Stimulated activated CD4-positive, alpha-beta T cell treated with anti-CD3 and anti-CD28 coated beads, TNF-alpha, amount 100 ng/mL, for 1 hour (primary cell): ENCODE measurements at regions not wholly inside any gene's neighbourhood (a gene's known extent, or its start where the extent isn't known, plus 50 kb on each side); places are given as distances from the start of the nearest gene placed in this dataset.

Experiments used
- DNase-seq, 3 donors: peaks; one replicate each; pipeline ENCODE4 v3.0.0-alpha.2; 2020; ENCODE audit warnings: low read depth in 3 of 3, low spot score in 1 of 3

- no peak for DNase-seq
Measured at GRCh38 chr4:11620861-11621260, 192.2 kb upstream of the HS3ST1 start.

DNA sequence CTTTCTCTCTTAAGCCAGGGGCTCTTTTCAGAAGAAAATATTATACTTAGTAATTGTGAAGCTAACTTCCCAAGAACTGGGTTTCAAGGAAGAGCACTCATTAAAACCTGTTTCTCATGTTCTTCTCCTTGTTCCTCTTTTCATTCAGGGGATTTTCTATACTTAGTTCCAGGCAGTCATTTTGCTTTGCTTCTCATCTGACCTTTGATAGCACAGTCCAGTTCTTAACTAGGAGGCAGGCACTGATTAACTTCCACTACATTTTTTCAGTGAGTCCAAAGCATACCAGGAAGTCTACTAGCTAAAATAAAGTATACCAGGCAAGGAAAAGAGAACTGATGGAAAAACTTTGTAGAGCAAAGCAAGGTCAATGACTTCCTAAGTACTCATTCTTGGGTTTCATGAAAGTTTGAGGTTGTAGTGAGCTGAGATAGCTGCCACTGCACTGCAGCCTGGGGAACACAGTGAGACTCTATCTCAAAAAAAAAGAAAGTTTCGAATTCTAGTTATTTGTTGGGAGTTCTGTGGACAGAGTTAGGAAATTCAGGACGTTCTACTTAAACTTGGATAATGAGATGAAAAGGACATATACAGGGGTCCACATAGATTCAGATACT is 190.1 kb upstream of the HS3ST1 start:
- no peak for DNase-seq

DNA sequence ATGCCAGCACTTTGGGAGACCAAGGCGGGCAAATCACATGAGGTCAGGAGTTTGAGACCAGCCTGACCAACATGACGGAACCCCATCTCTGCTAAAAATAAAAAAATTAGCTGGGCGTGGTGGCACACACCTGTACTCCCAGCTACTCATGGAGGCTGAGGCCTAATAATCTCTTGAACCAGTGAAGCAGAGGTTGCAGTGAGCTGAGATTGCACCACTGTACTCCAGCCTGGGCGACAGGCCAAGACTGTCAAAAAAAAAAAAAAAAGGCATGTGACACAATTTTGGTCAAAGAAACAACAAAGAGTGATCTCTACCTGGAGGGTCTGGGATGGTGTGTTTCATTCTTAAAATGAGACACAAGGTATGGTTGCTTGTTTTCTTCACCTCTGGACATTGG is 188.2 kb upstream of the HS3ST1 start:
- DNase-seq, result no peak

- no peak for DNase-seq
Measured at GRCh38 chr4:11615601-11616000, 186.9 kb upstream of the HS3ST1 start.

DNA sequence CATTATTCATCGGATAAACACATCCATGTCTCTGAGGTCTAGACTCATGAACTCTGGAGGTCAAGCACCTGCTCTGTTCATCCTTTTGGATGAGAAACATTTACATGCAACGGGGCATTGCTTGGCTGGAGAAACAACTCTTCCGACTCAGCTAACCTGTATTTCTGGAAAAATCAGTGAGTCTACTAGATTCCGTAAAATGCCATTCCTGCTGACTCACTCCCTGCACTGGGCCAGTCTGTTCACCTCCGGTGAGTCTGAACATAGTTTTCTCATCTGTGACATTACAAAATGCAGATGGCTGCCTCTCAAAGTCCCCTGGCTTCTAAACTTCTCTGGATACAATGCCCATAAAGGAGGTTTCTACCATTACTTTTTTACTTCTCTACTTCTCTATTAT is 185.7 kb upstream of the HS3ST1 start:
- no peak for DNase-seq

GRCh38 chr4:11611868-11612267 is 183.2 kb upstream of the HS3ST1 start:
- no peak for DNase-seq

DNA sequence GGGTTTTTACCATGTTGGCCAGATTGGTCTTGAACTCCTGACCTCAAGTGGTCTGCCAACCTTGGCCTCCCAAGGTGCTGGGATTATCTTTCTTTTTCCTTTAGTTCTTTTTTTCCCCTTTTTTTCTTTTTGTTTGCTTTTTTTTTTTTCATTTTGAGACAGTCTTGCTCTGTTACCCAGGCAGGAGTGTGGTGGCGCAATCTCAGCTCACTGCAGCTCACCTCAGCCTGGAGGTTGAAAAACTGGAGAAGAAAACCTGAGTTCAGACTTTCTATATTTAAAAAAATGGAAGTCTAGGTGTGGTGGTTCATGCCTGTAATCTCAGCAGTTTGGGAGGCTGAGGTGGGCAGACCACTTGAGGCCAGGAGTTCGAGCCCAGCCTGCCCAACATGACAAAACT is 181.1 kb upstream of the HS3ST1 start:
- no peak for DNase-seq

DNA sequence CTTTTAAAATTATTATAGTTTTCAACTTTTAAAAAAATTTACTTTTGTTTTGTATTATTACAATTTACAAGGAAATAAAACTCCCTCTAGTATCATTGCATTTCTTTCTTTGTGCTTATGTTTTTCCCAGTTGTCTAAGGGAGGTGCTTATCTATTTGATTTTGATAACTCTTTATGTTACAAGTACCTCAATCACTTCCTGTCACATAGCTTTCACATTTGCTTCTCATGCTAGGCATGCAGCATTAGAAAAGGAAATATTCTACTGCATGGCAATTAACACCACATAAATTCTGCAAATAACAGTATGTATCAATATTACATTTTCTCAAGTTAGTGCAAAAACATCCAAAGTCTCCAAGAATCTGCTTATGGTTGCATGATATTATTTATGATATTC is 180.3 kb upstream of the HS3ST1 start:
- DNase-seq, result no peak

GRCh38 chr4:11606078-11606477 is 177.4 kb upstream of the HS3ST1 start:
- no peak for DNase-seq

DNA sequence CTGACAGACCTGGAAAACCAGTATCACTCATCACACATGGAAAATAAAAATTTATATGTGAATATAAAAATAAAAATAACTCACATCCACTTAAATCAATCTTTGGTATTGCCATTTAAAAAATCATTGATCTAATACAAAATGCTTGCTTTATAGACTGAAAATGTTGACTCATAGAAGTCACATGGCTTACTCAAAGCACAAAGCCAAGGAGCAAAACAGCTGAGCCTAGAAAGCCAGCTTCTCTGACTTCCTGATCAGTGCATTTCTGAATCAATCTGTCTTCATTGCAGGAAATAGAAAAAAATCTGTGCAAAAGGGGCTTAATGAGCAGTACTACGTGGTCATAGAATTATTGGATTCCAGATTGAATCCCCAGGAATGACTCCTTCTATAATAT is 176.9 kb upstream of the HS3ST1 start:
- no peak for DNase-seq

DNA sequence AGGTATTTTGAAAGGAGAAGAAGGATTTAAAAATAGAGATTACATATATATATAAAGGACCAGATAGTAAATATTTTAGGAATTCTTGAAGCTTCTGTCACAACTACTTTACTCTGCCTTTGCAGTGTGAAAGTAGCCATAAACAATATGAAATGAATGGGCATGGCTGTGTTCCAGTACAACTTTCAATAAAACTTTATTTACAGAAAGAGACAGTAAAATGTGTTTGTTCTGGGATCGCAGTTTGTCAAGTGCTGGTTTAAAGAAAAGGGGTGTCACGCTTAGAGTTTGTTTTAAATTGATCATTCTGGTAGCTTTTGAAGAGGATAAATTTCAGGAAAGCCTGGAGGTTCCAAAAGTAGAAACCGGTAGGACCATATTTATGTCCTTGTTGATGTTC is 176.1 kb upstream of the HS3ST1 start:
- DNase-seq, result no peak

- no peak for DNase-seq
Measured at GRCh38 chr4:11603591-11604194, 175.0 kb upstream of the HS3ST1 start.

- DNase-seq, result no peak
Measured at GRCh38 chr4:11602606-11603340, 174.1 kb upstream of the HS3ST1 start.

DNA sequence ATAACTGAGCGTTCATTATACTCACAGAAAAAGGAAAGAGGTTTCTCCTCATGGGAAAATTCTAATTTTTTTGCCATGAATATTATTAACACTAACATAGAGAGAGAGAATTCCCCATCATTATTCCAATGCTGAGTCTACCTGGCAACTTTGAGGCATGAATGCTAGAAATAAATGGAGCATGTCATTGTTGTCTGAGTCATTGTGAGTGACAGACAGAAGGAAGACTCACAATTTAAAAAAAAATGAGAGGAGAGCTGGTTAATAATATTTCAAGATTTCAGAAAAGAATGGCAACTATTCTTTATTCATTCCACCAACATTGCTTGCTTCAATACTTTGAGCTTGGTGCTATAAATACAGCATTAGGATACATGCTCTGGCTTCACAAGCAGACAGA is 170.4 kb upstream of the HS3ST1 start:
- DNase-seq, result no peak

- no peak for DNase-seq
Measured at GRCh38 chr4:11598591-11598990, 169.9 kb upstream of the HS3ST1 start.

GRCh38 chr4:11597506-11597905 is 168.8 kb upstream of the HS3ST1 start:
- no peak for DNase-seq

DNA sequence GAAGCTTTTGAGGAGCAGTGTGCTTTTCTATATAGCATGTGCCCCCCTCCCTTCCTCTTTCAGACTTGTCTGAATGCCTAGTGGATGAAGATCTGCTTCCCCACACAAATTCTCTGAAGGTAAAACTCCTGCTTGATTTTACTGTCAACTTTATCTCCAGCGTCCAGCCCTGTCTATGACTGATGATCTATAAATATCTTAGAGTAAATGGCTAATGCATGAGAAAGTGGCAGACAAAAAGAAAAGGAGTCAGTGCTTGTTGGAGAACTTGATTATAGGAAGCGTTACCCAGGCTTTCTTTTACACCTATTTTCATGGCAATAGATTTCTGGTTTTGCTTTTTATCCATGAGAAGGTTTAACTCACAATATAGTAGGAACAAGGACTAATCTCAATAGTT is 168.3 kb upstream of the HS3ST1 start:
- no peak for DNase-seq

- DNase-seq, result no peak
Measured at GRCh38 chr4:11593576-11594116, 165.0 kb upstream of the HS3ST1 start.

- DNase-seq, result no peak
Measured at GRCh38 chr4:11592276-11592675, 163.6 kb upstream of the HS3ST1 start.

DNA sequence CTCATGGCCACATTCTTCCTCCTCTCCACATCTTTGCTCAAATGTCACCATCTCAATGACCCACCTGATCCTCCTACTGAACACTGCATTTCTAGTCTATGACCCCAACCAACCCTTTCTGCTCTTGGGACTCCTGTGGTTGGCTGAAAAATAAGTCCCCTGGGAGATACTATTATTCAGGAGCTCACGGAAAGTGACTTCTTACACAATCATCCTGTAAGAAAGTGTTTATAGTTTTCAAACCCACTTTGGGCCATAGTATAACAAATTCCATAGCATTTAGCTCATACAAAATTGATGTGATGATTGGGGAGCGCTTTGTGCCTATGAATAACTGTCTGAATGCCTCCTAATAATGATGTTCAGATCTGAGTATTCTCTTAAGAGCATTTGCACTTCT is 161.4 kb upstream of the HS3ST1 start:
- no peak for DNase-seq

GRCh38 chr4:11589676-11590075 is 161.0 kb upstream of the HS3ST1 start:
- DNase-seq, result no peak

DNA sequence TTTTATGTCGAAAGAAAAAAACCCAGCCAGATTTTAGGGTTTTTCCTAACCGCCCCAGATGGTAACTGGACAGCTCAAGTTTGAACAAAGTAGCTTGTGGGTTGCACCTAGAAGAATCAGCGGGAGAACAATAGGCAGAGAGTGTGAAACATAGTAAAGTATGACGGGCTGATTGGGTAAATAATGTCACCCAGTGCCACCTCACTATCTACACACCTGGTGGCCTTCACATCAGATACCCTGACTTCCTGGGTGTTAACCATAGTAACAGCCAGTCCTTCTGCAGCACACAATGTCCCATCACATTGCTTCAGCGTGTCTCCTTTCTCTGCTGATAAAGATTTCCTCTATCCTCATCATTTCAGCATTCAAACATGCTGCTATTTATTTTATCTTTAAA is 159.1 kb upstream of the HS3ST1 start:
- no peak for DNase-seq
